ENCODE measurements at regions not wholly inside any gene's neighbourhood (a gene's known extent, or its start where the extent isn't known, plus 50 kb on each side); places are given as distances from the start of the nearest gene placed in this dataset.
"Not testable (repeated sequence)": the region's sequence is repeated elsewhere in the genome, so short reads cannot be mapped to it uniquely, and the experiment has no call there.

DNA sequence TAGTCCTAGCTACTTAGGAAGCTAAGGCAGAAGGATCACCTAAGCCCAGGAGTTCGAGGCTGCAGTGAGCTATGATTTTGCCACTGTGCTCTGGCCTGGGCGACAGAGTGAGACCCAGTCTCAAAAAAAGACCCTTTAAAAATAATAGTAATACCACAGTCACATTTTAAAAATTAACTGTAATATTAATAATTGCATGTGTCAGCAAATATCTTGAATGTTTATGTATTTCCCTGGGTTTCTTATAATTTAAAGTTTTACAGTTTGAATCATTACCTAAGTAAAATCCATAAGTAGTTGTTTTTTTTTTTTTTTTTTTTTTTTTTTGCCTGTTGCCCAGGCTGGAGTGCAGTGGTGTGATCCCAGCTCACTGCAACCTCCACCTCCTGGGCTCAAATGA is 69.2 kb downstream of the LYZL2 start:
- no peak for DNase-seq

DNA sequence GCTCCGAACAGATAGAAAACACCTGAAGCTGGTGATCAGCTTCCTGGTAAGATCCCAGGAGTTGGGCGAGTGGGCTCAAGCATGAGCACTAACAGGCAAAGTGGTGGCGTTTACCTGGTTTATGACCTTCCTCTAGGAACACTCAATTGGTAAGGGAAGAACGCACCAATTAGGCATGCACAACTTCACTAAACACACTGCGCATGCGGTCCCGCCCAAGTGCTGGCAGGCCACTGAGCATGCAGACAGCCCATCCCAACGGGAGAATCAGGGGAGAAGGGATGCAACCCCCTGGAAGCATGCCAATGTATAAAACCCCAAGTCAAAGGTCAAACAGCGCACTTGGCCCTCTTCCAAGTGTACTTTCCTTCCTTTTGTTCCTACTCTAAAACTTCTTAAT is 70.4 kb downstream of the LYZL2 start:
- no peak for DNase-seq

DNA sequence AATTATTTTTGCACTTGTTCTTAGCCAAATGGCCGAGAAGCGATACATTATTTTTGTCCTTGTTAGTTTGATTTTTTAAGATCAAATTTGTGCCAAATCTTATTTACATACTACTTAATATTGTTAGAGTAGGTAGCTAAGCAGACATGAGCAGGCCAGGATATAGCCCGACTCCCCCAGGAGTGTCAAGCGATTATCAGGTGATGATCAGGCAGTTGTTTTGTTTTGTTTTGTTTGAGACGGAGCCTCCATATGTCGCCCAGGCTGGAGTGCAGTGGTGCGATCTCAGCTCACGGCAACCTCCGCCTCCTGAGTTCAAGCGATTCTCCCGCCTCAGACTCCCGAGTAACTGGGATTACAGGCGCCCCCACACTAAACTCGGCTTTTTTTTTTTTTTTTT is 71.1 kb downstream of the LYZL2 start:
- DNase-seq = no peak

DNA sequence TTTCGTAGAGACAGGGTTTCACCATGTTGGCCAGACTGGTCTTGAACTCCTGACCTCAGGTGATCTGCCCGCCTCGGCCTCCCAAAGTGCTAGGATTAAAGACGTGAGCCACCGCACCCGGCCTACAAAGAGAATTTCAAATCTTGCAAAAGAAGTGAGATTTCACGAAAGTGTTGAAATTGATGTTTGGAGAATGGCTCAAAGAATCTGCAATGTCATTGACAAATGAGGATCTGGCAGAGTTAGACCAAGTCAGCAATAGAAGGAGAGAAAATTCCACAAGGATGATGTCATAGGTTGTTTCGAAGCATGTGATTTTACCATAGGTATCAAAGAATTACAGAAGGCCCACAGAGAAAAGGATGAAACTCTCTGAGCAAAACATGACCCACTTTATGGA is 71.7 kb downstream of the LYZL2 start:
- DNase-seq = no peak

DNA sequence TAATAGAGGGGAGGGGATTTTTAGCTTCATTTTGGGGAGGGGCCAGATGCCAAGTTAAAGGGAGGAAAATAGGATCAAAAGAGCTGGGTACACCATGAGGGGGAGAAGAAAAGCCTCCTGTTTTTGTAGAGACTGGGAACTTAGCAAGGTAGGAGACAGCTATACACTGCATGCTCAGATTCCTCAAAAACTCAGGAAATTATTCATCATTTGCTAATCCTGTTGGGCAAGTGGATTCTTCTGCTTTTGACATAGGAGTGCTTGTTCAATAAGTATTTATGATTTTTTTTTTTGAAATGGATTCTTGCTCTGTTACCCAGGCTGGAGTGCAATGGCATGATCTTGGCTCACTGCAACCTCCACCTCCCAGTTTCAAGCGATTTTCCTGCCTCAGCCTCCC is 73.4 kb downstream of the LYZL2 start:
- no peak for DNase-seq

DNA sequence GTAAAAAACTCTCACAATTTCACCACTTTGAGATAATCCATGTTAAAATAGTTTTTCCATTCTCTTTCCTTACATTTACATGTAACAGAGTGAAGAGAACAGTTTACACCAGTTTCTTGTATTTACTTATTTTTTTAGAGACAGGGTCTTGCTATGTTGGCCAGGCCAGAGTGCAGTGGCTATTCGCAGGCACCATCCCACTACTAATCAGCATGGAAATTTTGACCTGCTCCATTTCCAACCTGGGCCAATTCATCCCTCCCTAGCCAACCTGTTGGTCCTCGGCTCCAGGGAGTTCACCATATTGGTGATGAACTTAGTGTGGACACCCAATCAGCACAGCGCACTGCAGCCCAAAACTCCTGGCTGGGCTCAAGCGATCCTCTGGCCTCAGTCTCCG is 74.1 kb downstream of the LYZL2 start:
- DNase-seq = no peak

DNA sequence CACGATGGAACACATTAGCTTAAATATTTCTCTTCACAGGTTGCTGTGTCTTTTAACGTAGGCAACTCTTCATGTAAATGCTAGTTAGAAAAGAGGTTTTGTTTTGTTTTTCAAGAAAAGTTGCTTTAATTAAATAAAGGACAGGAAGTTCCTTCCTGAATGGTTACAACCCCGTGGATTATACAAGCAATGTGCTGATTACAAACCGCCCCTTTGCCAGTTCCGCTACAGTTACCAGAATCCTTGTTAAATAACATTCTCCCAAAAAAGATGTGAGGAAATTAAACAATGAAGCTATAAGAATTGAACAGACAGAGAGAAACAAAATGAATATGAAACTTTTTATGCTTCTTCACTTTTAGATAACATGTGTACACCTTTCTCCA is 75.1 kb downstream of the LYZL2 start:
- DNase-seq = no peak

DNA sequence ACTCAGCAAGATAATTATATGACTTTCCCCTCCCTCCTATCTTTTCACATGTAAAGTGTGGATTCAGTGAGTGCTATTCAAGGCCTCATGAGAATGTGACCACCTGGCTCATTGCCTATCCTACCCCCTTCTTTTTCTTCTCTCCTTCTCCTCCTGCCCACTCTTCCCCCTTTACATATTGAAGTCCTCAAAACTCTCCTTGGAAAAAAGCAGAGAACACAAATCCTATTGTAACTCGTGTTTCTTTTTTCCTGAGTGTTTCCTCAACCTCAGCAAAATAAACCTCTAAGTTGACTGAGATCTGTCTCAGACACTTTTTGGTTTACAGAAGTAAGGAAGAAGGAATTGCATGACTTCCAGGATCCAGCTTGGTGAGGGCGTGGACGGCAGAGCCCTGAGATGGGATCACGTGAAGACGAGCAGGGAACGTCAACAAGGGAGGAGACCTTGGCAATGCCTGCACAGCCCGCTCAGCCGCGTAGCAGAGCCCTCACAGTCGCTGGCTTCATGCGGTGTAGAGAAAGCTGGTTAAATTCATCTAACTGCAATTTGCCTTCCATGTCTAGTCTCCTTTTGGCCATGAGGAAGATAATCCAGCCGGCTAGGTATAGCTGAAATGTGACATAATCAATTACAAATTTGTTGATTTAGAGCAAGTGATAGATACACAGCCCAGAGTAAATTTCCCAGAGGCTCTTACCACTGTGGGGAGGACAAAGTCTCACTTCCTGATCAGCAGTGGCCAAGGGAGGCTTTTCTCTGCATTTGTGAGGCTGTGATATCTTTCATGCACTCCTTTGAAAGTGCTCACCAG is 75.7 kb downstream of the LYZL2 start:
- no peak for DNase-seq

DNA sequence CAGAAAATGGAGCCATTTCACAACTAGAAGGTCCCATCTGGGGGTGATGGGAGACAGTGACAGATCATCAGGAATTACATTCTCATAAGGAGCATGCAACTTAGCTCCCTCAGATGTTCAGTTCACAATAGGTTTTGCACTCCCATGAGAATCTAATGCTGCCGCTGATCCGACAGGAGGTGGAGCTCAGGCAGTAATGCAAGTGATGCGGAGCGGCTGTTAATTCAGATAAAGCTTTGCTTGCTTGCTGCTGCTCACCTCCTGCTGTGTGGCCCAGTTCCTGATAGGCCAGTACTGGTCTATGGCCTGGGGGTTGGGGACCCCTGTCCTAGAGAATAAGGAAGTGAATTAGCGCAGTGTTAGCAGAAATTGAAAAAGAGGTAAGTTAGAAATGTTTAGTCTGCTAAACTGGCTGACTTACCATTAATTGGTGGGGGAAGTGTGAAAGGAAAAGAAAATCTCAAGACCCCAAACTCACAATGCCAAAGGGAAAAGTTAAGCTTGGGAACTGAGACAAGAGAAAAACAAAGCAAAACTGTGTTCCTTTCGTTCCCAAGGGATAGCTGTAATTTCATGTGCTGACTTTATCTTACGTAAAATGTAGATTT is 76.4 kb downstream of the LYZL2 start:
- no peak for DNase-seq

DNA sequence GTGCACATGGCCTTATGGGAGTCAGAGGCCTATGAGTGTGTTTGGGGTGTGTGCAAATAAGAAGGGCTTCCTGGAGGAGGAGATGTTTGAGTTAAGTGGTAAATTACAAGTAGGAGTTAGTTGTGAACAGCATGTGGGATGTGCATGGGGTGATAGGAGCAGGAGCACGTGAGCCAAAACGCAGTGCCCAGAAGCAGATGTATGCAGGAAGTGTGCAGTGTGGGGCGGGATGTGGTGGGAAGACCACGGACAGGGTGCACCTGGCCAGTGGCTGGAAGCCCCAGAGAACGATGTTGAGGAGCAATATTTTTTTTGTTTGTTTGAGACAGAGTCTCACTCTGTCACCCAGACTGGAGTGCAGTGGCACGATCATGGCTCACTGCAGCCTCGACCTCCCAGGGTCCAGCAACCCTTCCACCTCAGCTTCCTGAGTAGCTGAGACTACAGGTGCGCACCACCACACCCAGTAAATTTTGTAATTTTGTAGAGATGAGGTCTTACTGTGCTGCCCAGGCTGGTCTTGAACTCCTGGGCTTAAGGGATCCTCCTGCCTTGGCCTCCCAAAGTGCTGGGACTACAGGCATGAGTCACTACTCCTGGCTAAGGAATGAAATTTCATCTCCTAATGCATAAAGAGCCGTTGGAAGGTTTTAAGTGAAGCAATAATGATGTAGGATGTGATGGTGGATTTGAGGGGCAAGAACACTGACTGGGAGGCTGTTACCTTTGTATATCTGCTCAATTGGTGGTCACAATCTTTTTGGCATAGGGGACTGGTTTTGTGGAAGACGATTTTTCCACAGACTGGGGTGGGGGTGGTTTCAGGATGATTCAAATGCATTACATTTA is 78.4 kb downstream of the LYZL2 start:
- DNase-seq = no peak

DNA sequence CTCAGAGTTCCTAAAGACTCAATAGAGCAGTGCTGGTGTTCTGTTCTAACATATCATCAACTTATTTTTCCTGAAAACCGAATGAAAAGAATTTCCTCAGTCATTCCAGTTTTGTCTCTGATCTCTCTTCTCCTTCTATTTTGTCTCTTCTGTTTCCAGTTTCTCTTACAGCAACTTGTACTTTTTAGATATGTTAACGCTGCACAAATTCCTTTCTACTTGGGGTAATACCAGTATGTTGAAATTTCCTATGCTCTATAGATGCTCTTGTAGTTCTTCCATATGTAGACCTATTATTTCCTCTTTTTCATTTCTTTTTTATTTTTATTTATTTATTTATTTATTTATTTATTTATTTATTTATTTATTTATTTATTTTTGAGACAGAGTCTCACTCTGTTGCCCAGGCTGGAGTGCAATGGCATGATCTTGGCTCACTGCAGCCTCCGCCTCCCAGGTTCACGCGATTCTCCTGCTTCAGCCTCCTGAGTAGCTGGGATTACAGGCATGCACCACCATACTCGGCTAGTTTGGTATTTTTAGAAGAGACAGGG is 80.3 kb downstream of the LYZL2 start:
- not testable (repeated sequence) for DNase-seq

DNA sequence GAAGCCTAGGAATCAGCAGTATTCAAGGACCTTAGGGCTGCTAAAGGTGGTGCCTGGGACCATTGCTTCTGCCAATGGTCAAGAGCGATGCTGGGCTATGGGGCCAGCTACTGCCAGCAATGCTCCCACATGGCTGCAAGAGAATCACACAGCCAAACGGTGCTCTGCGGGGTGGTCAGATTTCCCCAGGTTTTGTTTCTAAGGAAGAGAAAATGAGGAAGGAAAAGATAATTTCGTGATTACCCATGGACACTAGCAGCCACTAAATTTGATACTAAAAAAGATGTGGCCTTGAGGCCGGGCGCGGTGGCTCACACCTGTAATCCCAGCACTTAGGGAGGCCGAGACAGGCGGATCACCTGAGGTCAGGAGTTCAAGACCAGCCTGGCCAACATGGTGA is 83.0 kb downstream of the LYZL2 start:
- DNase-seq = no peak

DNA sequence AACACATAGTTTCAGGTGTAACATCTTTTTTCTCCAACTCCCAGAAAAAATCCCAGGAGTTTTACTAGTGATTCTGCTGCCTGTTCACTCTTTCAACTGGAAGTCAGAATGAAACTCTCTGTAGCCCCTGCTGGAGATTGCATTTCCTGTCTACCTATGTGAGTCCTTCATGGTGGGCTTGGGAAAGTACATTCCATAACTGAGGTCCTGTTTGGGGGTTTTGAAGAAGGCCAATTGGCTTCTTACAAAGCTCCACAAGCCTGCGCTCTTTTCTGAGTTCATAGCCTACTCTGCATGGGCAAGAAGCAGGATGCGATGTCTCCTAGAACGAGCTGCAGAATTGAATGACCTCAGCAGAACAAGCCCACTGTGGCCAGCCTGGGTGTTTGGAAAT is 86.7 kb downstream of the LYZL2 start:
- no peak for DNase-seq

DNA sequence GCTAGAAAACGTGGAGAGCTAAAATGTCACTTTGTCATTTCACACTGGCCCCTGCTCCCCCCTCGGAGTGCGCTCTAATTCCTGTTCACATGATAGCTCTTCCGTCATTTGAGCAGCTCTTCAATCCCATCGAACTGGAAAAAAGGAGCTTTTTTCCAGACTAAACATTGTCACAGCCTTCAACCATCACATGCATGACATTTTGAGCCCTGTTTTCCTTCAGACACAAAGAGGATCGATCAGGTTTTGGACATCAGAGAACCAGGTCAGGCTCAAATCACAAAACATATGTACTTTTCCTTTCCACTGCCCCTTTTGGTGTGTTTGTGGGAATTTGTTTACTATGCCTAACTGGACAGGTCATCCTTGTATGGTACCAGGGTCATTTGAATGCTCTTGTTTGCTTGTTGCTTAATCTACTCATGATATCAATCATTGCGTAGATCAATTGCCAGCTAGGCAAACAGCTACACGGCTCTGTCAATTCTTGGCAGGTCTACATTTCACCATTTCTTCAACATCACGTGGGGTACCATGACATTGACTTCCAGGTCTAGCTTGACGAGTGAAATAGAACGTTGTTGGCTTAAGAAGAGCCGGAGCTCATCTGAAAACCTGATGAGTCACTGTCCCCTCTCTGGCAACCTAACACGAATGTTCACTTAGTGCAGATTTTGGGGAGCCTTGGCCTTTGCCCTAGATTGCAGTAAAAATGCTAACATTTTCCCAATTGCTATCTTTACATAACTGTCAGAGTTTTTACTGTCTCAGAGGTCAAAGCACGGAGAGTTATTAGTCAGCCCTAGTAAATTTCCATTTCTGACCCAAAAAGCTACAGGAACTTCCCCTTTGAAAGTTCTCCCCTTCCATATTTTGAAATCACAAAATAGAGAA is 87.3 kb downstream of the LYZL2 start:
- peak; percentile 37 for DNase-seq

DNA sequence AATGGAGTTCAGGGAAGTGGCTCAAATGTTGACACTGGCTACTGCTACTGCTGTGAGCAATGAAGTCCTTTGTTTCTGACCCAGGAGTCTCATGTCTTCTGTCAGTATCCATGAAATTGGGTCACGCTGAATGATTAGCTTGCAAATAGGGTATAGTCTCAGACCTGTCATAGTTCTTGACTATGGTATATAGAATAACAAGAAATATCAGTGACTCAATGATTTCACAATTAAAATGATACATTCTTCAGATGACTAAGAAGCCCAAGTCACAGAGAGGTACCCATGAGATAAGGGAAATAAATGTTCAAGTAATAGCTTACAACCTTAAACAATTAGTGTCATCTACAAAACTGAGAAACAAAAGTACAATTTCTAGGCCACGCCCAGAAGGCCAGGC is 89.3 kb downstream of the LYZL2 start:
- DNase-seq = peak; percentile 14

DNA sequence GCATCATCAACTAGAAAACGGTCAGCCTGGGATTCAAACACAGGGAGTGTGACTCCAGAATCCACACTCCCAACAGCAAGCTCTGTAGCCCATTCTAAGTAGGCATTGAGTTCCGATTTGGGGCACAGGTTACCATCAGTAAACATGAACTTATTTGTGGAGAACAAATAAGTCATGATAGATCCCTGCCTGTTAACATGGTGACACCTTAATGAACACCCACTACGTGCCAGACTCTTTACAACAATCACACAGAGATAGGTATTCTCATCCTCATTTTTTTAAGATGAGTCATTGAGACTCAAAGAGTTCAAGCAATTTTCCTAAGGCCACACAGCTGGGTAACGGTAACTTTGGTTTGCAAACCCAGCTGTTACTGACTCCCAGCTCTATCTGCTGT is 91.5 kb downstream of the LYZL2 start:
- no peak for DNase-seq

DNA sequence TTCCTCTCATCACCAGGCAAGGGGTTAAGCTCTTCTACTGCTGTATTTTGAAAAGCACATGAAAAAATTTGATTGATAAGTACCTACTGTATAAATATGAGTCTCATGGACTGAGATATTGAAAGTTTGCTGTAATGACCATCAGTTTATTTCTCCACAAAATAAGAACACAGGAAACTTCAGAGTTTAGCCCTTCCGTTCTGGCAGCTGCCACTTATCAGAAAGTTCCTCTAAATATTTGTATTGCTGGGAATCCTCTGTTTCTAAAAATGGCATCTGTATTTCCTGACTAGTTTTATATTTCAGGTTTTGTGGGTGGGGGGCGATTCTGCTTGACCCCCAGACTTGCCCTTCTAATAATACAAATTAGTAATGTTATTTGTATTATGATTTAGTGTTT is 92.0 kb downstream of the LYZL2 start:
- DNase-seq = no peak

DNA sequence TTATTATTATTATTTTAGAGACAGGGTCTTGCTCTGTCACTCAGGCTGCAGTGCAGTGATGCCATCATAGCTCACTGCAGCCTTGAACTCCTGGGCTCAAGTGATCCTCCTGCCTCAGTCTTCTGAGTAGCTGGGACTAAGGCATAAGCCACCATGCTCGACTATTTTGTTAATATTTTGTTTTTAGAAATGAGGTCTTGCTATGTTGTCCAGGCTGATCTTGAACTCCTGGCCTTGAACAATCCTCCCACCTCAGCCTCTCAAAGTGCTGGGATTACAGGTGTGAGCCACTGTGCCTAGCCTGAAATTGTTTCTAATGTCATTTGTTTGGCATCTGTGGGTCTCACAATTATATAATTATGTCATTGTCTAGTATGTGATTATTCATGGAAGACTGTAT is 92.4 kb downstream of the LYZL2 start:
- DNase-seq = not testable (repeated sequence)

DNA sequence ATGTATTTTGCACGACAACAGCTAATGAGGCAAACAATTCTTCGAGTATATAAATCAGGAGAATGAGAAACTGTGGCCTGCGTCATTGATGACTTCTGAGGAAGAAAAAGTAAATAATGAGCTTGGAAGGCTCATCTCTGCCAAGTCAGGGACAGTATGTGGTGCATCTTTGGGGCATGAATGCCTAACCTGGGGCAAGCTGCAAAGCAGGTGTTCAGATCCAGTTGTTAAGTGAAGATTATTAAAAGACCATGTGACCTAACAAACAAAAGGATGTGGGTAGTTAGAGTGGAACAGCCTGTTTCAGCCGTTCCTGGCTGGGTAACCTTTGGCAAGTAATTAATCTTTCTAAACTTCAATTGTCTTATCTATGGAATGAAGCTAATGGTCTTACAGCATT is 93.0 kb downstream of the LYZL2 start:
- DNase-seq = no peak

DNA sequence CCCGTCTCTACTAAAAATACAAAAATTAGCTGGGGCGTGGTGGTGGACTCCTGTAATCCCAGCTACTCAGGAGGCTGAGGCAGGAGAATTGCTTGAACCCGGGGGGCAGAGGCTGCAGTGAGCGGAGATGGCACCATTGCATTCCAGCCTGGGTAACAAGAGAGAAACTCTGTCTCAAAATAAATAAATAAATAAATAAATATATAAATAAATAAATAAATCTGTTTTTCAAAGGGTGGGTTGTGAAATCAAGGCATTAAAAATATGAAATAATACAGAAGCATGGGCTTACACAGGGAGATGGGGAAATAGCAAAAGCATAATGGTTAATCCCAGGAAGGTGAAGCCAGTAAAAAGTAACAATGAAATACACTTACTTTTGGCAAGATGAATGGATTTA is 93.9 kb downstream of the LYZL2 start:
- no peak for DNase-seq

DNA sequence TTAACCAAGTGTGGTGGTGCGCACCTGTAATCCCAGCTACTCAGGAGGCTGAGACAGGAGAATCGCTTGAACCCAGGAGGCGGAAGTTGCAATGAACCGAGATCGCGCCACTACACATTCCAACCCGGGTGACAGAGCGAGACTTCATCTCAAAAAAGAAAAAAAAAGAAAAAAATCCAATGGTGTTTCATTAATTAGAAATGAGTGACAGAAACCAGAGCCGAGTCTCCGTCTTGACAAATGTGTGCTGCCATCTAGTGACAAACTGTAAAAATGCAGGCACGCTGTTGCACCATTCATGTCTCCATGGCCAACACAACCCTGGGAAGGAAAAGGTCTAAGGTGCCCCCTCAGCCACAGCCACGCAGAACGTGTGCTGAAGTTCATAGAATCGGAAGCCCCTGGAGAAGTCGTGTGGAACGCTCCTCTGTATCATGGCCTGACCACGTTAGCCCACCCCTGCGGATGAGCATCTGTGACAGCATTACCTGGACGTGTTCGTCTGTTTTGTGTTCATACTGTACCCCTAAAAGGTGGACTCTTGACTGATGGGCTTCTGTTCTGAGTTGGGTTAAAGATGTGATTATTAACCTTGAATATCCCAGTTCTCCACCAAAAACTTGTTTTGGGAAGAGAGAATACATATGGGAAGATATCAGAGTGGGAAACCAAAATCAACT is 94.9 kb downstream of the LYZL2 start:
- DNase-seq = peak; percentile 80

Measured in activated CD4-positive, alpha-beta T cell treated with anti-CD3 and anti-CD28 coated beads, Interleukin-10, Interleukin-2, amounts not matched to agents 100 ng/mL and 50 ng/mL, durations not matched to agents 16 hours and 8 hours (primary cell).